ENCODE measurements at regions not wholly inside any gene's neighbourhood (a gene's known extent, or its start where the extent isn't known, plus 50 kb on each side); places are given as distances from the start of the nearest gene placed in this dataset.

GRCh38 chr12:17304503-17305347 is 698.8 kb upstream of the LMO3 start:
- no peak overlapping the region for H3K4me3 ChIP-seq (ENCODE audit: low read depth, low read length)
- in situ Hi-C loops (cut with HindIII; ENCODE audit: low sequenced_read_pairs), result no loop called here
- no peak for TF ChIP-seq CTCF (IDR thresholded peaks at IDR 0.05; ENCODE audit: low read depth, low read length, missing control alignments)
- peak; percentile 18 for DNase-seq (ENCODE audit: low read depth)

- TF ChIP-seq CTCF (IDR thresholded peaks at IDR 0.05; ENCODE audit: low read depth, low read length, missing control alignments), result no peak
- in situ Hi-C loops (cut with HindIII; ENCODE audit: low sequenced_read_pairs), result no loop called here
- no peak overlapping the region for H3K4me3 ChIP-seq (ENCODE audit: low read depth, low read length)
- no peak for DNase-seq (ENCODE audit: low read depth)
Observed at GRCh38 chr12:17302001-17302400, 696.0 kb upstream of the LMO3 start.

- no peak for TF ChIP-seq CTCF (IDR thresholded peaks at IDR 0.05; ENCODE audit: low read depth, low read length, missing control alignments)
- DNase-seq (ENCODE audit: low read depth), result no peak
- in situ Hi-C loops (cut with HindIII; ENCODE audit: low sequenced_read_pairs), result no loop called here
- H3K4me3 ChIP-seq (ENCODE audit: low read depth, low read length), result no peak overlapping the region
Observed at GRCh38 chr12:17301544-17301943, 695.6 kb upstream of the LMO3 start.

GRCh38 chr12:17296882-17297281 is 690.9 kb upstream of the LMO3 start:
- in situ Hi-C loops (cut with HindIII; ENCODE audit: low sequenced_read_pairs), result no loop called here
- TF ChIP-seq CTCF (IDR thresholded peaks at IDR 0.05; ENCODE audit: low read depth, low read length, missing control alignments), result no peak
- H3K4me3 ChIP-seq (ENCODE audit: low read depth, low read length), result no peak overlapping the region
- no peak for DNase-seq (ENCODE audit: low read depth)

GRCh38 chr12:17286874-17287273 is 680.9 kb upstream of the LMO3 start:
- in situ Hi-C loops (cut with HindIII; ENCODE audit: low sequenced_read_pairs), result no loop called here
- H3K4me3 ChIP-seq (ENCODE audit: low read depth, low read length), result no peak overlapping the region
- TF ChIP-seq CTCF (IDR thresholded peaks at IDR 0.05; ENCODE audit: low read depth, low read length, missing control alignments), result no peak
- no peak for DNase-seq (ENCODE audit: low read depth)

- no peak for TF ChIP-seq CTCF (IDR thresholded peaks at IDR 0.05; ENCODE audit: low read depth, low read length, missing control alignments)
Observed at GRCh38 chr12:17284873-17285272, 678.9 kb upstream of the LMO3 start.

More at GRCh38 chr12:17284873-17285272, 678.9 kb upstream of the LMO3 start:
- no peak for DNase-seq (ENCODE audit: low read depth)
- in situ Hi-C loops (cut with HindIII; ENCODE audit: low sequenced_read_pairs), result no loop called here
- H3K4me3 ChIP-seq (ENCODE audit: low read depth, low read length), result no peak overlapping the region
